ENCODE measurements at regions not wholly inside any gene's neighbourhood (a gene's known extent, or its start where the extent isn't known, plus 50 kb on each side); places are given as distances from the start of the nearest gene placed in this dataset.

DNA sequence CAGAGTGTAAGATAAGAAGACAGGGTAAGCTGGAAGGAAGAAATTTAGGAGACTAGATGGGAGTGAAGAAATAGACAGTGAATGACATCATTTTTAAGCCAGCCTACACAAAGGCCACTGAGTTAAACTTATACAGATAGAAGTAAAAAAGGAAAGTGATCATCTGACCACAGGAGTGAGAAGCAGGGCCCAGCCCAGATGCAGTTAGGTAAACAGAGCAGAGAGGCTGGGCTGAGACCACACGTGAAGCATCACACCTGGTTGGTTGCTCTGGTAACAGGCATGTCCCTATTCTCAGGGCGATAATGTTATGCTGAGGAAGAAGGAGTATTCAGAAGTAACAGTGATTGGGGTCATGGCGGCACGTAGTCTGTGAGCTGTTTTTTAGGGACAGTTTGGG lies 1079.4 kb downstream of the AACS start:
- TF ChIP-seq, protein P1, sequence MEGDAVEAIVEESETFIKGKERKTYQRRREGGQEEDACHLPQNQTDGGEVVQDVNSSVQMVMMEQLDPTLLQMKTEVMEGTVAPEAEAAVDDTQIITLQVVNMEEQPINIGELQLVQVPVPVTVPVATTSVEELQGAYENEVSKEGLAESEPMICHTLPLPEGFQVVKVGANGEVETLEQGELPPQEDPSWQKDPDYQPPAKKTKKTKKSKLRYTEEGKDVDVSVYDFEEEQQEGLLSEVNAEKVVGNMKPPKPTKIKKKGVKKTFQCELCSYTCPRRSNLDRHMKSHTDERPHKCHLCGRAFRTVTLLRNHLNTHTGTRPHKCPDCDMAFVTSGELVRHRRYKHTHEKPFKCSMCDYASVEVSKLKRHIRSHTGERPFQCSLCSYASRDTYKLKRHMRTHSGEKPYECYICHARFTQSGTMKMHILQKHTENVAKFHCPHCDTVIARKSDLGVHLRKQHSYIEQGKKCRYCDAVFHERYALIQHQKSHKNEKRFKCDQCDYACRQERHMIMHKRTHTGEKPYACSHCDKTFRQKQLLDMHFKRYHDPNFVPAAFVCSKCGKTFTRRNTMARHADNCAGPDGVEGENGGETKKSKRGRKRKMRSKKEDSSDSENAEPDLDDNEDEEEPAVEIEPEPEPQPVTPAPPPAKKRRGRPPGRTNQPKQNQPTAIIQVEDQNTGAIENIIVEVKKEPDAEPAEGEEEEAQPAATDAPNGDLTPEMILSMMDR (IDR thresholded peaks at IDR 0.05; ENCODE audit: insufficient read depth, low read length) = no peak
- TF ChIP-seq, protein P2, sequence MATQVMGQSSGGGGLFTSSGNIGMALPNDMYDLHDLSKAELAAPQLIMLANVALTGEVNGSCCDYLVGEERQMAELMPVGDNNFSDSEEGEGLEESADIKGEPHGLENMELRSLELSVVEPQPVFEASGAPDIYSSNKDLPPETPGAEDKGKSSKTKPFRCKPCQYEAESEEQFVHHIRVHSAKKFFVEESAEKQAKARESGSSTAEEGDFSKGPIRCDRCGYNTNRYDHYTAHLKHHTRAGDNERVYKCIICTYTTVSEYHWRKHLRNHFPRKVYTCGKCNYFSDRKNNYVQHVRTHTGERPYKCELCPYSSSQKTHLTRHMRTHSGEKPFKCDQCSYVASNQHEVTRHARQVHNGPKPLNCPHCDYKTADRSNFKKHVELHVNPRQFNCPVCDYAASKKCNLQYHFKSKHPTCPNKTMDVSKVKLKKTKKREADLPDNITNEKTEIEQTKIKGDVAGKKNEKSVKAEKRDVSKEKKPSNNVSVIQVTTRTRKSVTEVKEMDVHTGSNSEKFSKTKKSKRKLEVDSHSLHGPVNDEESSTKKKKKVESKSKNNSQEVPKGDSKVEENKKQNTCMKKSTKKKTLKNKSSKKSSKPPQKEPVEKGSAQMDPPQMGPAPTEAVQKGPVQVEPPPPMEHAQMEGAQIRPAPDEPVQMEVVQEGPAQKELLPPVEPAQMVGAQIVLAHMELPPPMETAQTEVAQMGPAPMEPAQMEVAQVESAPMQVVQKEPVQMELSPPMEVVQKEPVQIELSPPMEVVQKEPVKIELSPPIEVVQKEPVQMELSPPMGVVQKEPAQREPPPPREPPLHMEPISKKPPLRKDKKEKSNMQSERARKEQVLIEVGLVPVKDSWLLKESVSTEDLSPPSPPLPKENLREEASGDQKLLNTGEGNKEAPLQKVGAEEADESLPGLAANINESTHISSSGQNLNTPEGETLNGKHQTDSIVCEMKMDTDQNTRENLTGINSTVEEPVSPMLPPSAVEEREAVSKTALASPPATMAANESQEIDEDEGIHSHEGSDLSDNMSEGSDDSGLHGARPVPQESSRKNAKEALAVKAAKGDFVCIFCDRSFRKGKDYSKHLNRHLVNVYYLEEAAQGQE (IDR thresholded peaks at IDR 0.05; ENCODE audit: insufficient replicate concordance, low read depth) = no peak

All from HL-60 (cell line).